Stimulated activated naive CD8-positive, alpha-beta T cell treated with anti-CD3 and anti-CD28 coated beads, Interleukin-15, Interleukin-2, amounts not matched to agents 100 ng/mL and 50 ng/mL, for 24 hours (primary cell): ENCODE measurements at regions not wholly inside any gene's neighbourhood (a gene's known extent, or its start where the extent isn't known, plus 50 kb on each side); places are given as distances from the start of the nearest gene placed in this dataset.

Source experiments
- H3K27ac Mint-ChIP-seq: one replicate; pipeline ENCODE4 v1.8.0; 2021; ENCODE audit warnings: mild to moderate bottlenecking, mixed read lengths
- H3K27me3 Mint-ChIP-seq: one replicate; pipeline ENCODE4 v1.8.0; 2021; ENCODE audit warnings: mixed read lengths
- H3K36me3 Mint-ChIP-seq: one replicate; pipeline ENCODE4 v1.8.0; 2021; ENCODE audit warnings: low read depth, mixed read lengths
- H3K4me1 Mint-ChIP-seq: one replicate; pipeline ENCODE4 v1.8.0; 2021; ENCODE audit warnings: low read depth, mixed read lengths
- H3K4me3 Mint-ChIP-seq: one replicate; pipeline ENCODE4 v1.8.0; 2021; ENCODE audit warnings: mild to moderate bottlenecking, mixed read lengths
- H3K9me3 Mint-ChIP-seq: one replicate; pipeline ENCODE4 v1.8.0; 2021; ENCODE audit warnings: mixed read lengths

DNA sequence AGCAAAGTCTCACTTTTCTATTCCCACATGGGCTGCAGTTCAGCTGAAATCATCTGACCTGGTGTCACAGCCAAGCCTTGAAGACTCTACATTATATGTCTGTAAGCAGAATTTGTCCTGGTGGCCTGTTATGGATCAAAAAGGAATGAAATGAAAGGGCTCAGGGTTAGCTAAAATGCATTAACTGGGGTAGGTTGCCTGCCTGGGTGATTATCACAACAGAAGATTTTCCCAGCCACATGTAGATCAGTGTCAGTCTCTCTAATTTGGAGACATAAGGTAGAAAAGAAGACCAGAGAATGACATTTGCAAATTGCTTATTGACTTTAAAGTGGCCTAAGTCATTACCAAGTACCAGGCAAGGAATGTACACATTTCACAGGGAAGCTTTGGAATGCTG lies 289.0 kb downstream of the CAAP1 start:
- no peaks in the 10 kb centered on the region for H3K27me3 Mint-ChIP-seq
- no peaks in the 10 kb centered on the region for H3K4me1 Mint-ChIP-seq
- peaks cover 4% of the 10 kb centered on the region for H3K9me3 Mint-ChIP-seq
- H3K4me3 Mint-ChIP-seq: no peak overlapping the region
- H3K27ac Mint-ChIP-seq: no peak overlapping the region
- H3K36me3 Mint-ChIP-seq: no peaks in the 10 kb centered on the region

DNA sequence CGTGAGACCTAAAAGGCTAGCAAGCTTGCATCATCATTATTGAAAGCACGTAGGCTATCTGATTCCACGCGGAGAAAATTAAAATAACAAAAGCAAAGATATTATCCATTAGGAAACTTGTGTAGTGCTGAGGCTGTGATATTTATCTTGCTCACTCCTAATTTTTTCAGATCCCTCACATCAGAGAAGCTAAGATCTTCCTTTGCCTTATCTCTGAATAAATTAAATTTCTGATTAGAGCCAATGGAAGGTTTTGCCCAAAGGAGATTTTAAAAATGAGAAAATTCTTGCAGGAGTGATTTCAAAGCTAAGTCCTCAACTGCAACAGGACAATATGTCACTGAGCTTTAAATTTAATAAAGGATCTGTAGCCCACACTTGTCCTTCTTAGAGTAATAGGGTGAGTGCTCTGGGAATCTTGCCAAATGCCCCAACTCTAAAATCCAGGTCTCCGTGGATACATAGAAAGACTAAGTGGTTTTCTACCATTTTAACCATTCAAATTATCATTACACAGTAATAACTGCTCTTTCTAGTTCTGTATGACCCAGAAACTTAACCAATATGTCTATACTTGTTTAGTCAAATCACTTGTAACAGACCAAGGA lies 295.0 kb downstream of the CAAP1 start:
- Mint-ChIP-seq H3K27me3 (no peaks in the 10 kb centered on the region), H3K27ac (no peak overlapping the region)

DNA sequence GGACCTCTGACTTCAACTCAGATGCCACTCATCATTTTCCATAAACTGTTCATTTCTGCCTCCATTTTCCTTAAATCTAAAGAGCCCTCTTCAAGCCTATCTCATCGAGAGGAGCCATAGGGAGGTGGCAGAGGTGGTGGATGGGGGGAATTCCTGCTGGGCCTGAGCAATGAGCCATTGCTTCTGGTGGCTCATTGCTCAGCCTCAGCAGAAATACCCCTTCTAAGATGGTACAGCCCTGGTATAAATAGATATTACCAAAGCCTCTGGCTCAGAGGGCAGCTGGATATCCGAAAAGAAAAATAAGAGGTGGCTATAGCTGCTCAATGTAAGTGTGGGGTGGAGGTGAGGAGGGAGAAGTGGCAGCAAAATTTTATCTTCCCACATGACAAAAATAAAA lies 313.5 kb downstream of the CAAP1 start:
- H3K27ac Mint-ChIP-seq: no peak overlapping the region
- no peak overlapping the region for H3K4me3 Mint-ChIP-seq
- peaks cover 4% of the 10 kb centered on the region for H3K9me3 Mint-ChIP-seq

More for the DNA sequence above, 295.0 kb downstream of the CAAP1 start:
- Mint-ChIP-seq H3K36me3 (no peaks in the 10 kb centered on the region), H3K4me3 (no peak overlapping the region), H3K9me3 (peaks cover 20% of the 10 kb centered on the region), H3K4me1 (no peaks in the 10 kb centered on the region)

DNA sequence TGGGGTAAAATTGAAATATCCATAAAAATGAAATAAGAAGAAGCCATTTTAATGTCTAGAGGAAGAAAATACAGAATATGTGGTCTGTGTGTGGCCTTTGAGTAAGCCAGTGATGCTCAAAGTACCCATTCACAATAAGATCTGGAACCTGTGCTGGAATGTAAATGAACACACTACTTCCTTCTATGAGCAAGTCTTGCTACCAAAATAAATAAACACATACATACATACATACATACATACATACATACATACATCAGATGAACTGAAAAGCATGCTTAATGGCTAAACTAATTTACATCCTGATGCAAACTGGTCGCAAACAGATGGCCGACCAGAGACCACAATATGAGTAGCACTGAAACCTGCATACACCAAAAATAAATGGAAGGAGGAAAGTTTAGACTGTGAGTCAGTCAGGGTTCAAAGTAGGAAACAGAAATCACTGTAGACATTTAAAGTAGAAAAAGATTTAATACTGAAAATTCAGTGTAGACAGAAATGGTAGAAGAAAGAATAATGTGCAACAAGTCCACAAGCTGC lies 317.6 kb downstream of the CAAP1 start:
- H3K27me3 Mint-ChIP-seq: no peaks in the 10 kb centered on the region
- no peak overlapping the region for H3K4me3 Mint-ChIP-seq
- no peaks in the 10 kb centered on the region for H3K36me3 Mint-ChIP-seq
- H3K27ac Mint-ChIP-seq: no peak overlapping the region
- no peaks in the 10 kb centered on the region for H3K9me3 Mint-ChIP-seq
- H3K4me1 Mint-ChIP-seq: no peaks in the 10 kb centered on the region

More for the DNA sequence above, 313.5 kb downstream of the CAAP1 start:
- no peaks in the 10 kb centered on the region for H3K36me3 Mint-ChIP-seq
- H3K4me1 Mint-ChIP-seq: no peaks in the 10 kb centered on the region
- H3K27me3 Mint-ChIP-seq: no peaks in the 10 kb centered on the region

DNA sequence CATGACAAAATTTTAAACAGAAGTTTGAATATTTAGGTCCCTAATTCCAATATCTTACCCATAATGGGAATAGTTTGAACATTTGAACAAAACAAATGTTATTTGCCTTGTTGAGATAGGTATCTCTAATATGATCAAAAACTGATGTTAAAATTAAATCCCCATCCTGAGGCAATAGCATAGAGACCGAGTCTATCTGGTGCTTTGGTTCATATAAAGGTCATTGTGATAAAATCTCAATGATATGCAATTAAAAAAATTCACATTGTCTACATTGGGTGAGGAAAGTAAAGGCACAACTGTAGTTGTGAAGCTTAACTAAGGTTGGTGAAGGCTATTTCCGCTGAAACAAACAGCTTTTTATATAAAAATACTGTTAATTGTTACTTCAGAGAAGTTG lies 318.3 kb downstream of the CAAP1 start:
- Mint-ChIP-seq H3K9me3 (no peaks in the 10 kb centered on the region), H3K36me3 (no peaks in the 10 kb centered on the region), H3K4me3 (no peak overlapping the region), H3K27me3 (no peaks in the 10 kb centered on the region), H3K27ac (no peak overlapping the region), H3K4me1 (no peaks in the 10 kb centered on the region)

DNA sequence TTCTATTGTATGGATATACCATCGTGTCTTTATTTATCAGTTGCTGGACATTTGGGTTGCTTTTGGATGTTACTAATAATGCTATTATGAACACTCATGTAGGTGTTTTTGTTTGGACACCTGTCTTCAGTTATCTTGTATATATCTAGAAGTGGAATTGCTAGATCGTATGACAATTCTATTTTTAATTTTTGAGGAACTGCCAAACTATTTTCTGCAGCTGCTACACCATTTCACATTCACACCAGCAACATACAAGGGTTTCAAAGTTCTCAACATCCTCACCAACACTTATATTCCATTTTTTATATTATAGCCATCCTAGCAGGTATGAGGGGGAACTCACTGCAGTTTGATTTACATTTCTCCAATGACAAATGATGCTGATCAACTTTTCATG lies 324.6 kb downstream of the CAAP1 start:
- Mint-ChIP-seq H3K9me3 (no peaks in the 10 kb centered on the region), H3K27ac (no peak overlapping the region), H3K4me3 (no peak overlapping the region), H3K27me3 (no peaks in the 10 kb centered on the region), H3K36me3 (no peaks in the 10 kb centered on the region), H3K4me1 (no peaks in the 10 kb centered on the region)

DNA sequence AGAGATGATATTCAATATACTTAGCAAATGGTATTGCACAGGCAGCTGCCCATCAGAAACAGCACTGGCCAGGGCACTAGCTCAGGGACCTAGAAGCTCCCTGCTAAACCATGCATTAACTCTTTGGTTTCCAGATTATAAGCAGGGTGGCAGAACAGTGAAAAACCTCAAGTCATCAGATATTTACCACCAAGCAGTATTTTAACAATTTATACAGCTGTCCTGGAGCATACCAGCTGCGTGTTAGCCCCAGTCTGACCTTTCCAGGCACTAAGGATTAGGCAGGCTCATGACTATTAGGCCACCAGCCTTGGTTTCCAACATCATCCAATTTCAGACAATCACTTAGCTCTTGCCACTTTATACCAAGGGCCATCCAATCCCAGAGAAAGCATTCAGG lies 326.5 kb downstream of the CAAP1 start:
- Mint-ChIP-seq H3K9me3 (peaks cover 5% of the 10 kb centered on the region), H3K27me3 (no peaks in the 10 kb centered on the region), H3K4me1 (no peaks in the 10 kb centered on the region), H3K27ac (no peak overlapping the region), H3K36me3 (no peaks in the 10 kb centered on the region), H3K4me3 (no peak overlapping the region)

DNA sequence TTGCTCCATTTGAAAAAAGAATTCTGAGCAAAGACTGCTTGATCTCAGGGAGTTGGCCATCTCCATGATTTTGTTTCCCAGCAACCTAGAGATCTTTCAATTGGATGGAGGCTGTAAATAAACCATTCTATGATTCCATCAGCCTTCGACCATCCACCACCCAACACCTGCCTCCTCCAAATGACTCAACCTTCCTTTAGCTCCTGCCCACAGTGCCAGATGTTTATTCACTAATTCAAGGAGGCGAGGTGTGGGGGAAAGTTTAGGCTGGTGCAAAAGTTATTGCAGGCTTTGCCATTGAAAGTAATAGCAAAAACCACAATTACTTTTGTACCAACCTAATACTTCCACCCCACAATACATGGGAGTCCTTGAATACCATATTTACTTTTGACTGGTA lies 327.5 kb downstream of the CAAP1 start:
- H3K36me3 Mint-ChIP-seq: no peaks in the 10 kb centered on the region

DNA sequence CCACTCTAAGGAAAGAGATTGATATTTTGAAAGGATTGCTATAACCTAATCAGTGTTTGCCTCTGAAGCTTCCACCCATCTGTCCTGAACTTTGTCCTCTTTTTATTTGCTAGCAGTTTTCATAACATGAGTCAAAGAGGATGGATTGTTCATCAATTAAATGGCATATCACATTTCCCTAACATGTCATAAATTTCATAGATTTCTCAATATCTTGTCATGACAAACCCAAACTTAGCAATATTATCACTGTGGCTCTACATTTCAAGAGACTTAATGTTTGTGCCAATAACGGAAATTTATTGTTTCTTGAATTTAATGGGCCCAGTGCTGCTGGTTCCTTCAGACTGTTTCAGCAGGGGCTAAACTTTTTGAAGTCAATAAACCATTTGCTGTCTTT lies 330.3 kb downstream of the CAAP1 start:
- Mint-ChIP-seq H3K4me1 (no peaks in the 10 kb centered on the region), H3K27me3 (no peaks in the 10 kb centered on the region), H3K9me3 (peaks cover 8% of the 10 kb centered on the region), H3K27ac (no peak overlapping the region), H3K36me3 (no peaks in the 10 kb centered on the region), H3K4me3 (no peak overlapping the region)

More for the DNA sequence above, 327.5 kb downstream of the CAAP1 start:
- Mint-ChIP-seq H3K9me3 (peaks cover 5% of the 10 kb centered on the region), H3K4me1 (no peaks in the 10 kb centered on the region), H3K4me3 (no peak overlapping the region), H3K27me3 (no peaks in the 10 kb centered on the region), H3K27ac (no peak overlapping the region)

DNA sequence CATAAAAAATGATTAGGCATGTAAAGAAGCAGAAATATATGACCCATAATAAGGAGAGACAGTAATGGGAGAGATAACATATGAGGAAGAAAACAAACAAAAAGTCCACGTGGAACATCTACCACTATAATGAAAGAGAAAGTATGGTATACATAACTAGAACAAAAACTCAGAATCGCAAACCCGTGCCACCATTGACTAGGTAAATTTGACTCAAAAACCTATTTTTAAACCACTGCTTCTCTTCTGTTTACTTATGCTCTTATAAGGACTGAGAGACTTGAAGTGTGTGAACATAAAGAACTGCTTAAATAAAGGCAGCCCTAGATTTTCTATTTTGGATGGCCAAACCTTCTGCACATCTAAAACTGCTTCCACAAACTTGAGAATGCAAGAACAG lies 330.7 kb downstream of the CAAP1 start:
- no peaks in the 10 kb centered on the region for H3K4me1 Mint-ChIP-seq
- H3K27me3 Mint-ChIP-seq: no peaks in the 10 kb centered on the region
- no peaks in the 10 kb centered on the region for H3K36me3 Mint-ChIP-seq
- peaks cover 10% of the 10 kb centered on the region for H3K9me3 Mint-ChIP-seq
- H3K4me3 Mint-ChIP-seq: no peak overlapping the region
- no peak overlapping the region for H3K27ac Mint-ChIP-seq

DNA sequence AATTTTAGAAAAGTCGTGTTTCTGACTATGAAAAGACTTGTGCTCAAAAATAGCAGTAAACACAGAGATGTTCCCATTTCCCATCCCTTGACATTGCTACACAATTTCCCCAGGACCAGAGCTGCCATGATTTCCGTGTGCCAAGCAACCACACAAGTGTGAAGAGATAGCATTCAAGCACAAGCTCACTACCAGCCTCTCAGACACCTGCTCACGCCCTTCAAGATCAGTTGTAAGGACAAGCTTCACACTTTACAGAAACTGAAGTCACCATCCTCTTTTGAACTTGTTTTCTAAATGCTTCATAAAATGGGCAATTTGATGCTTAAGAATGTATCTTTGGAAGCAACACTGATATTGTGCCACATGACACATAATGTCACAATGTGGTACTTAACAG lies 333.1 kb downstream of the CAAP1 start:
- Mint-ChIP-seq H3K27ac (no peak overlapping the region), H3K9me3 (peaks cover 17% of the 10 kb centered on the region), H3K27me3 (no peaks in the 10 kb centered on the region), H3K4me1 (no peaks in the 10 kb centered on the region), H3K36me3 (no peaks in the 10 kb centered on the region), H3K4me3 (no peak overlapping the region)

DNA sequence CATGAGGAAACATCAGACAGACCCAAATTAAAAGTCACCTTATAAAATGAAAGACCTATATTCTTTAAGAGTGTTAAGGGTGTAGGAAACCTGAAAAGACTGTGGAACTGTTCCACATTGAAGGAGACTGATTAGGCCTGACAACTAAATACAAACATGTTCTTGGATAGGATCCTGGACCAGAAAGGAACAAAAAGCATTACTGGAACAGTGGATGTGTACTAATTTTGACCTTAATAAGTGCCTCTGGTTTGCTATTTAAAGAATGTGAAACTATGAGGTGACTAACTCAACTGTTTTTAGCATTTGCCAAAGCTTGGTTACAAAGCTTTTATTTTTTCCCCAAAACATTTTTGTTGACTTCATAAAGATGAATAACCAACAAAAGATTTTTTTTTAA lies 340.6 kb downstream of the CAAP1 start:
- Mint-ChIP-seq H3K36me3 (no peaks in the 10 kb centered on the region), H3K9me3 (peaks cover 10% of the 10 kb centered on the region), H3K4me3 (no peak overlapping the region), H3K4me1 (no peaks in the 10 kb centered on the region), H3K27me3 (no peaks in the 10 kb centered on the region), H3K27ac (no peak overlapping the region)

DNA sequence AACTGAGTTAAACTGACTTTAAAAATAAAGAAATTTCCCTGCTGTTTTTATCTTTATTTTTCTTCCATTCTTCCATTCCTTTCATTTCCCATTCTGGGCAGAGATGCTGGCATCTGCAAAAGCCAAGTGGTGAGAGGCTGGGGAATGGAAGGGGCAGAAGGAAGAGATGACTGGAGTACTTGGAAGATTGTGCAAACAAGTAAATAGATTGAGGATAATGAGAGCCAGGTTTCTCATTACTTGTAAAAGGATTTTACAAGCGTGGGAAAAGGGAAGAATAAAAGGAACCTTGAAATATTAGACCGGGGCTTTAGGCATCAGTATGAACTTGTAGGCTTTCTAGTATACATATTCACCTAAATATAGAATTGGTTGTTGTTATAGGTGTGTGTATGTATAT lies 341.2 kb downstream of the CAAP1 start:
- Mint-ChIP-seq H3K9me3 (peaks cover 8% of the 10 kb centered on the region), H3K4me1 (no peaks in the 10 kb centered on the region), H3K27me3 (no peaks in the 10 kb centered on the region), H3K36me3 (no peaks in the 10 kb centered on the region), H3K4me3 (no peak overlapping the region), H3K27ac (no peak overlapping the region)

DNA sequence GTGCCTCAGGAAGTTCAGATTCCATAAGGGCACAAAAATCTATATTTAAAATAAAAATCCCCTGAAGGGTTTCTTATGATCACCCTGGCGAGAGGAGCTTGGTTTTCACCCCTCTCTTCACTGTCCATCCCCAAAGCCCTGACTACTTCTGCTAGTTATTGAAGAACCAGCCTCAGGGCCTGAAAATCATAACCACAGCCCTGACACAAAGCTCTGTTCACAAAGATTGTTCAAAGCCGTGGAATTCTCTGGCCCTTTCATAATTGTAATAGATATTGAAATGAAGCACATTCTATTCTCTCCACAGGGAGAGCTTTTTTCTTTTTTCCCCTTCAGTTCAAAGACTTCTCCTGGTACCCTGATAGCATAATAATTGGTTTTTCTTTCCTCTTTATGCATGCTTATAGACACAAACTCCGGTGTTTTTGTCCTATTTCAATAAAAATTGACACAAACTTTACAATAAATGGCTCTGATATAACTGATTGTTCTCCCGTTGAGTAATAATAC lies 343.8 kb downstream of the CAAP1 start:
- Mint-ChIP-seq H3K36me3 (no peaks in the 10 kb centered on the region), H3K27me3 (no peaks in the 10 kb centered on the region), H3K4me1 (no peaks in the 10 kb centered on the region), H3K4me3 (no peak overlapping the region), H3K27ac (no peak overlapping the region), H3K9me3 (peaks cover 6% of the 10 kb centered on the region)

DNA sequence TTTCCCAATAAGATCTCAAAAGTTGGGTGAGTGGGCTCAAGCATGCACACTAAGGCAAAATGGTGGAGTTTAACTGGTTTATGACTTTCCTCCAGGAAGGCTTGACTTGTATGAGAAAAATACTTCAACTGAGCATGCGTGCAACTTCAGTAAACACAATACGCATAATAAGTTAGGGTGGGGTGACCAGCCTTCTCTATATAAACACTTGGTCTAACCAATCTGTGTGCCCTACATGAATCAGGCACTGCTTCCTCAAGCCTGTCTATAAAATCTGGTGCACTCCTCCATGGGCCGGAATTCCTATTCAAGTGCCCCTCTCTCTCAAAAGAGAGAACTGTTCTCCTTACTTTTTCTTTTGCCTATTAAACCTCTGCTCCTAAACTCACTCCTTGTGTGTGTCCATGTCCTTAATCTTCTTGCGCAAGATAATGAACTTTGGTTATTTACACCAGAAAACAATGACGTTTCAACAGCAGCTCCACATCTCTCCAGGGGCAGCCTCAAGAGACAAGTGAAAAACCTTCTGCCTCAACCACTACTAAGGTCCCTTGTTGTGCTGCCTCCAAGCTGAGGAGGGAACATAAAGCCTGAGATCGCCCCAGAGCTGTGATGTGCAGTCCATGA lies 352.6 kb downstream of the CAAP1 start:
- no peak overlapping the region for H3K27ac Mint-ChIP-seq
- H3K27me3 Mint-ChIP-seq: no peaks in the 10 kb centered on the region
- H3K4me1 Mint-ChIP-seq: no peaks in the 10 kb centered on the region
- H3K9me3 Mint-ChIP-seq: peaks cover 26% of the 10 kb centered on the region
- no peak overlapping the region for H3K4me3 Mint-ChIP-seq
- no peaks in the 10 kb centered on the region for H3K36me3 Mint-ChIP-seq

DNA sequence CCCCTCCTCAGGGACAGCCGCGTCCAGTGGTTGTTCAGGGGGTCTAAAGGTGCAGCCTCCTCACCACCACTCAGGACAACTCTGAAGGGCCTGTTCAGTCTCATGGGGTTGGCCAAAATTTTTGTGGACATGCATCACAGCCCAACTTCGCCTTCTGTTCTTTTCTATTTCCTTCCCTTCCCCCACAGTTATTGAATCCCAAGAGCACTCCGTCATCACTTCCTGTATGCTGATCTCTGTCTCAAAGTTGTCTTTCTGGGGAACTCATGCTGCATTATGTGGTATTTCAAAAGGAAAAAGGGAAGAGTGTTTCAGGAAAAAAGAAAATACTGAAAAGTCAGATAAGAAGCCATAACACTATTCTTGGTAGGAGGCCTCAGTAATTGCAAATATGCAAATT lies 355.4 kb downstream of the CAAP1 start:
- Mint-ChIP-seq H3K36me3 (no peaks in the 10 kb centered on the region), H3K27me3 (no peaks in the 10 kb centered on the region), H3K9me3 (peaks cover 17% of the 10 kb centered on the region), H3K4me3 (no peak overlapping the region), H3K4me1 (no peaks in the 10 kb centered on the region), H3K27ac (no peak overlapping the region)
